GM18867 (cell line): ENCODE measurements at regions not wholly inside any gene's neighbourhood (a gene's known extent, or its start where the extent isn't known, plus 50 kb on each side); places are given as distances from the start of the nearest gene placed in this dataset.

Source experiments
- ATAC-seq: cut with Tn5 transposase; IDR thresholded peaks from one replicate; pipeline ENCODE4 v1.9.1; 2021; ENCODE audit warnings: mild to moderate bottlenecking, moderate library complexity; ENCODE audit not compliant: unreplicated experiment

DNA sequence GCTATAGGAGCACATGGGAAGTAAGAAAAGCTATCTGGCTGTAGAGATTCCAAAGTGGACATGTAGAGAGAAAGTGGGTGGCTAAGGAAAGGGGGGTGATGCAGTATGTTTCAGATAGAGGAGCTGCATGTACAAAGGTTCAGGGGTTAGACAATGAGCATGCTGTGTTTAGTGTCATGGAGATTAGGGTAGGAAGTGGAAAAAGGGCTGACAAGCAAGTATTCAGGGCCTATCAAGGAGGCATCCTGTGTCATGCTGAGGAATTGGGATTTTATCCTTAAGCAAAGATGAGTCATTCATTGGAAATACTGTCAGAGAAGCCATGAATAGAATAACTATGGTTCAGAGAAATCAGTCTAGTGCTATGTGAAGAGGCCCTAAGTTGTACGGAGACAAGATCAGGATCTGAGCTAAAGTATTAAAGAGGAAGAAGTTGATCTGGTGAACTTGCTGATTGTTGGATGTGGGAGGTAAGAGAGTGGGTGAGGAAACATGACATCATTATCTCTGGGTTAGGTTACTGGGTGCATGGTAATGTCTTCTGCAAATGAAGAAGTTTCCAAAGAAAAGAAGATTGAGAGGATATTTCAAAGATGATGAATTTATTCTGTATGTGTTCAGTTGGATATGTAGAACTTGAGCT, 176.7 kb upstream of the GOLIM4 start:
- ATAC-seq, result no peak

DNA sequence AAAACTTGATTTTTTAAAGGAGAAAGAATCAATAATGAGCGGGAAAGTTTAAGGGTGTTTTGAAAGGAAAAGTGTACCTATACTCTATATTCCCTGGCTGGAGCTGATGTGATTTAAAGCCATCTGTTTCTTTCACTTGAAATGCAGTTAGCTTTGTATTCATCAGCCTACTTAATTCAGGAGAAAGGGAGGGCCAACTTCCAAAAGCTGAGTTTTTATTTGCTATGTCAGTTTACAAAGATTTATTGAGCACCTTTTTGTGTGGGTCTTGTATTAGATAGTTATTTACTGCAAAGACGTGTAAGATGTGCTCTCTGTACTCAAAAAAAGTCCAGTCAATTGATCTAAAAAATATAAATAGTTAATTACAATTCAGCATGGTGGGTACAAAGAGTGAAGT, 176.2 kb upstream of the GOLIM4 start:
- no peak for ATAC-seq

DNA sequence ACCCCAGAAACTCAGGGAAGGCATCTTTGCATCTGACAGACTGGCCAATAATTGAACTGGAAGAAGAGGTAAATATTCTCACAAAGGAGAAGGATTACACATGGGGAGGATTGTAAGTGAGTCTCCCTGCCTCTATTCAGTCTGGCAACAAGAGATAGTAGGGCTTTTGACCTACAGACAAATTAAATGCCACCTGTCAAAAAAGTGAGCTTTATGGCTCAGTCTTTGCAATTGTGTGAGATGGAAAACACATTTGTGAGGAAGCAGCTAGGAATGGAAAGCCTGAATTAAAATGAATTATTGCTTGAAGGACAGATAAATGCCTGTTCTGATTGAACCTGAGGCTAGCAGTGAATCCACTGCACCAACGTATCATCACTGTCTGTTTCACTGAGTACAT, 173.3 kb upstream of the GOLIM4 start:
- no peak for ATAC-seq

DNA sequence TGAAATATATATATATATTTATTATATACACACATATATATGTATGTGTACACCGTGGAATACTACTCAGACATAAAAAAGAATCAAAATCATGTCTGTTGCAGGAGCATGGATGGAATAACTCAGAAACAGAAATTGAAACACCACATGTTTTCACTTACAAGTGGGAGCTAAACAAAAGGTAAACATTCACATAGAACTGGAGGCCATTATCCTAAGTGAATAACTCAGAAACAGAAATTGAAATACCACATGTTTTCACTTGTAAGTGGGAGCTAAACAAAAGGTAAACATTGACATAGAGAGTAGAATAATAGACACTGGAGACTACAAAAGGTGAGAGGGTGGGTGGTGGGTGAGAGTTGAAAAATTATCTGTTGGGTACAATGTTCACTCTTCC, 171.5 kb upstream of the GOLIM4 start:
- no peak for ATAC-seq

DNA sequence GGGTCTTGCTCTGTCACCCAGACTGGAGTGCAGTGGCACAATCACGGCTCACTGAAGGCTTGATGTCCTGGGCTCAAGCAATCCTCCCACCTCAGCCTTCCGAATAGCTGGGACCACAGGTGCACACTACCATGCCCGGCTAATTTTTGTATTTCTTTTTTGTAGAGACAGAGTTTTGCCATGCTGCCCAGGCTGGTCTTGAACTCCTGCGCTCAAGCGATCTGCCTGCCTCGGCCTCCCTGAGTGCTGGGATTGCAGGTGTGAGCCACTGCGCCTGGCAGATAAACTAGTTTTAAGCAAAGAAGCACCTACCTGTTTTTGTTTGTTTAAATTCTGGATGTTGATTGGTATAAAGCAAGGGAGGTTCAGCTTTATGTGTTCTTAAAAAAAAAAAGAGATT, 170.6 kb upstream of the GOLIM4 start:
- ATAC-seq, result no peak

GRCh38 chr3:168262887-168263286, 167.2 kb upstream of the GOLIM4 start:
- no peak for ATAC-seq

GRCh38 chr3:168260859-168261258, 165.1 kb upstream of the GOLIM4 start:
- peak; percentile 77 for ATAC-seq

- ATAC-seq, result peak; percentile 33
Measured at GRCh38 chr3:168251371-168251770, 155.6 kb upstream of the GOLIM4 start.

GRCh38 chr3:168250415-168250861, 154.7 kb upstream of the GOLIM4 start:
- peak; percentile 22 for ATAC-seq

GRCh38 chr3:168249550-168250414, 154.1 kb upstream of the GOLIM4 start:
- ATAC-seq, result peak; percentile 77

- ATAC-seq, result no peak
Measured at GRCh38 chr3:168249205-168249549, 153.5 kb upstream of the GOLIM4 start.

GRCh38 chr3:168248383-168249204, 152.9 kb upstream of the GOLIM4 start:
- ATAC-seq, result no peak

DNA sequence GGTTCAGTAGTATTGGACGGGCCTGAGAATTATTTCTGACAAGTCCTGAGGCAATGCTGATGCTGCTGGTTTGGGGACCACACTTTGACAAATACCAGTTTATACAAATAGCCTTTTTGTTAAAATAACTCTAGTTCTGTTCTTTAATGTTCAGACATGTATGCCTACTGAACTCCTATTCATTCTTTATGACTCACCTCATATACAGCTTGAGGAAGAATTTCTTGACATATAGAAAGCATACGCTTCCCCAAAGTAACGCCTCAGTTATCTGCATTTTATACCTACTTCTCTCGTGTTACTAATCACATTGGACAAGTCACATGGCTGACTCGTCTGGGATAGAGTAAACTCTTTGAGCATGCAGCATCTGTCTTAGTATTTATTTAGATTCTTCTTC, 145.4 kb upstream of the GOLIM4 start:
- no peak for ATAC-seq

DNA sequence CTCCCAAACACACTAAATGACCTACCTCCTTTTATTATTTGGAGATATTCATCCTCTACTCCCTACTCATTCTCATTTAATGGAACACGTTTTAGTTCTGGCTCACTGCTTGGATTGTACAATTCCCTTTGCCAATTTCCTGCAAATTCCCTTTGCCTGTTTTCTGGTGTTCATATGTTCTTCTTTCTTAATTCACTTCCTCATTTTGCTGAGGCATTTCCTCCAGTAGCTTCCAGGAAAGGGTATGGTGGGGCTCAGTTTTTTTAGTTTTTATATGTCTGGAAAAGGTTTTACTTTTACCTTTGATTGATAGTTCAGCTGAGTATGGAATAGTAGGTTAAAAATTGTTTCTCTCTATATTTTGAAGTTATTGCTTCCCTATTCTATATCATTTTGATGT, 143.6 kb upstream of the GOLIM4 start:
- no peak for ATAC-seq

DNA sequence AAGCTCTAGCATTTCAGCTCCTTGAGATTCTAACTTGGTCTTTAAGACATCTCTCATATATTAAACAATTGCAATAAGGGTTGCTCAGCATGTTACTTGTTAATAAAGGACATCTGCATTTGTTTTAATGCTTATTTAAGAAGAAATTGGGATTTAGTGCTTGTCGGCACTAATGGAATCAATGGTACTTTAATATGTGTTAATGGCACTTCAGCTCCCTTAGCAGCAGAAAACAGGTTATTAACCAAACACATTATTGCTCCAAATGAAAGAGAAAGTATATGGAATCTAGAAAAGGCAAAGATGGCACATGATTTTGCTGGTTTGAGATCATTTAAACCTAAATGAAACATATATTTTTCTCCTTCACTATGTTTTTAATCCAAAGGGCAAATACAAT, 137.3 kb upstream of the GOLIM4 start:
- no peak for ATAC-seq

DNA sequence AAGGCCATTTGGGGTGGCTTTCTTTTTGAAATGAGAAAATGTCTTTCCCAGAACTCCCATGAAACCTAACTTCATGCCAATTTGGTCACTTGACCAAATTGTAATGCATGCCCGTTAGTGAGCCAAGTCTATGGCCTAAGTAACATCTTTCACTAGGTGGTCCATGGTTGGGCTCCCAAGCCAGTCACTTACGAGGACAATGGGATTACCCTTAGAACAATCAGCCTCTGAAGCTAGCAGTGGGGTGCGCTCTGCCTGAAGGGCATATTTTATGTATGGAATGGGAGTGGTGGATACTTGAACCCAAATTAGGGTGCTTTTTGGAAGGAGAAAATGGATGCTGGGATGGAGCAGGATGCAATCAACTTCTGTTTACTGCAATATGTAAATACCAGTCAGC, 127.4 kb upstream of the GOLIM4 start:
- no peak for ATAC-seq

DNA sequence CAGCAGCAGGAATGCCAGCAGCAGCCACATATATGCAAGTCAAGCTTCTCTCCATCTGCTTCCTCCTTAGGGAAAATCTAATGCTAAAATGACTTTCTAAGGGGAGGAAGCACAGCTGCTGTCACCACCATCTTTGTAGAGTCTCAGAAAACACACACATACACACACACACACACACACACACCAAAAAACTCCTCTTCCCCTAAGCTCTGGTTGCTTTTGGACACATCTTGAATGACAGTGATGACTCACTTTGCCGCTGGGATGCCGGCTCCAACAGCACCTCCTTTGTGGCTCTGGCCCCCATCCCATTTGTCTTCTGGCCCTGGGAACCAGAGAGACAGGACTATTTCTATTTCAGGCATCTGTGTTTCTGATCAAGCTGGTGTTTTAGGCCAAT, 124.8 kb upstream of the GOLIM4 start:
- ATAC-seq, result no peak

GRCh38 chr3:168219530-168219929, 123.8 kb upstream of the GOLIM4 start:
- no peak for ATAC-seq

GRCh38 chr3:168218600-168218999, 122.9 kb upstream of the GOLIM4 start:
- no peak for ATAC-seq

DNA sequence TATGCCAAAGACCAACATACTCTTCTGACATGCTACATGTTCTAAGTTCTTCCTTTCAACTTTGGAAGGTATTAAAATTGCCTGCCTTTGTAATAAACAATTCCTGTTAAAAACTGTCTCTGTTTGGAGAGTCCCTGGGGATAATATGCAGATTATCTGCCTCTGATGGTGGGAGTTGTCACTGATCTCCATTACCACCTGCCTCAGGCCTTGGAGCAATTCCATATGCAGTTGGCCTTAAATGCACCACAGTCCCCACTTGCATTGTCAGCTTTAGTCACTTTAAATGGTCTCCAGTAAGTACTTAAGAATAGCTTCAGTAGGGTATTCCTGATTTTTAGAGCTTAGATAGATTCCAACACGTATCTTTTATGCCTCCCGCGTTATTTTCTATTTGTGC, 121.1 kb upstream of the GOLIM4 start:
- no peak for ATAC-seq

DNA sequence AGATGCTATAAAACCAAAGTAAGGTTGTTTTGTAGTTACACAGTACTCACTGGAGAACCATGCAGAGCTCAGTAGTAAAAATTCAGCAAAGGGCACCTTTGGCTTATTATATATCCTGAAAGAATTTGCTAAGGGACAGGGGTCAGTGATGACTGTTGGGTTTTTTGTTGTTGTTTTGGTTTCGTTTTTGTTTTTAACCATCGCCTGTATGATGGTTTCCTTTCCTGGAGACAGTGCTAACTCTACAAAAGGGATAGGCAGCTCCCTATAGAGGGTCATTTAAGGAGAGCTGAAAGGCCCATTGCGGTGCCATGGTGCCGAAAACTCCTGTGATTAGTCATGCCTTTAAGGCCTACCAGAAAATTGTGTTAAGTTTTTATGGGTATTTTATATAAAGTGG, 118.2 kb upstream of the GOLIM4 start:
- peak; percentile 90 for ATAC-seq
